ENCODE measurements at regions not wholly inside any gene's neighbourhood (a gene's known extent, or its start where the extent isn't known, plus 50 kb on each side); places are given as distances from the start of the nearest gene placed in this dataset.

GRCh38 chr18:28494151-28494550, 317.2 kb upstream of the CDH2 start:
- intact Hi-C loops (cut with micrococcal nuclease) = no loop called here

GRCh38 chr18:28485918-28486317, 309.0 kb upstream of the CDH2 start:
- peaks cover 5% of the 10 kb centered on the region for H3K9me3 ChIP-seq (replicated peaks)
- no peaks in the 10 kb centered on the region for H3K27me3 ChIP-seq (ENCODE audit: low read depth)
- H3K27ac ChIP-seq (replicated peaks) = no peak overlapping the region
- no peaks in the 10 kb centered on the region for H3K36me3 ChIP-seq
- no peak for DNase-seq
- intact Hi-C loops (cut with micrococcal nuclease) = no loop called here
- TF ChIP-seq CTCF (IDR thresholded peaks at IDR 0.05; ENCODE audit: borderline replicate concordance) = no peak
- no peaks in the 10 kb centered on the region for H3K4me1 ChIP-seq
- no peak overlapping the region for H3K4me3 ChIP-seq

More at GRCh38 chr18:28494151-28494550, 317.2 kb upstream of the CDH2 start:
- TF ChIP-seq CTCF (IDR thresholded peaks at IDR 0.05; ENCODE audit: borderline replicate concordance) = no peak
- no peak for DNase-seq
- Histone ChIP-seq H3K4me1 (no peaks in the 10 kb centered on the region), H3K36me3 (no peaks in the 10 kb centered on the region), H3K9me3 (replicated peaks) (peaks cover 8% of the 10 kb centered on the region), H3K27ac (replicated peaks) (no peak overlapping the region), H3K4me3 (no peak overlapping the region), H3K27me3 (ENCODE audit: low read depth) (no peaks in the 10 kb centered on the region)

GRCh38 chr18:28485210-28485801, 308.4 kb upstream of the CDH2 start:
- no peak overlapping the region for H3K4me3 ChIP-seq
- H3K9me3 ChIP-seq (replicated peaks) = peaks cover 5% of the 10 kb centered on the region
- H3K27me3 ChIP-seq (ENCODE audit: low read depth) = no peaks in the 10 kb centered on the region
- no peak for TF ChIP-seq CTCF (IDR thresholded peaks at IDR 0.05; ENCODE audit: borderline replicate concordance)
- intact Hi-C loops (cut with micrococcal nuclease) = no loop called here
- no peak for DNase-seq
- no peaks in the 10 kb centered on the region for H3K4me1 ChIP-seq
- H3K27ac ChIP-seq (replicated peaks) = no peak overlapping the region
- no peaks in the 10 kb centered on the region for H3K36me3 ChIP-seq

- intact Hi-C loops (cut with micrococcal nuclease) = no loop called here
- Histone ChIP-seq H3K27ac (replicated peaks) (no peak overlapping the region), H3K4me3 (no peak overlapping the region), H3K36me3 (no peaks in the 10 kb centered on the region), H3K27me3 (ENCODE audit: low read depth) (no peaks in the 10 kb centered on the region), H3K4me1 (no peaks in the 10 kb centered on the region), H3K9me3 (replicated peaks) (peaks cover 14% of the 10 kb centered on the region)
- no peak for DNase-seq
- TF ChIP-seq CTCF (IDR thresholded peaks at IDR 0.05; ENCODE audit: borderline replicate concordance) = no peak
Measured at GRCh38 chr18:28478531-28478930, 301.6 kb upstream of the CDH2 start.

- intact Hi-C loops (cut with micrococcal nuclease) = no loop called here
Measured at GRCh38 chr18:28476302-28476701, 299.4 kb upstream of the CDH2 start.

More at GRCh38 chr18:28476302-28476701, 299.4 kb upstream of the CDH2 start:
- no peak for TF ChIP-seq CTCF (IDR thresholded peaks at IDR 0.05; ENCODE audit: borderline replicate concordance)
- H3K27ac ChIP-seq (replicated peaks) = no peak overlapping the region
- DNase-seq = no peak
- no peak overlapping the region for H3K4me3 ChIP-seq
- no peaks in the 10 kb centered on the region for H3K36me3 ChIP-seq
- no peaks in the 10 kb centered on the region for H3K27me3 ChIP-seq (ENCODE audit: low read depth)
- H3K9me3 ChIP-seq (replicated peaks) = peaks cover 22% of the 10 kb centered on the region
- no peaks in the 10 kb centered on the region for H3K4me1 ChIP-seq
